Peyer's patch (tissue), 4 donors: ENCODE measurements at regions not wholly inside any gene's neighbourhood (a gene's known extent, or its start where the extent isn't known, plus 50 kb on each side); places are given as distances from the start of the nearest gene placed in this dataset.
"Not testable (repeated sequence)": the region's sequence is repeated elsewhere in the genome, so short reads cannot be mapped to it uniquely, and the experiment has no call there.

ENCODE experiments used
- DNase-seq, 3 donors: peaks; one replicate each; pipeline ENCODE4 v3.0.0-alpha.2; 2017 to 2019
- H3K27ac ChIP-seq, 4 donors: fragments of 200-600 bp; sonication (generic); one replicate each; pipeline ENCODE4 v1.5.1; 2016 to 2019
- H3K27me3 ChIP-seq, 2 donors: fragments of 200-600 bp; sonication (generic); one replicate each; pipeline ENCODE4 v1.5.1; 2019
- H3K36me3 ChIP-seq, 3 donors: fragments of 200-600 bp; sonication (generic); one replicate each; pipeline ENCODE4 v1.5.1; 2016 to 2019
- H3K4me1 ChIP-seq, 4 donors: fragments of 200-600 bp; sonication (generic); one replicate each; pipeline ENCODE4 v1.5.1; 2016 to 2019
- H3K4me3 ChIP-seq, 4 donors: fragments of 200-600 bp; sonication (generic); 1 replicate in 3 of 4; 2 replicates in 1 of 4; pipeline ENCODE4 v1.5.1; 2016 to 2019; ENCODE audit warnings: mild to moderate bottlenecking in 1 of 4
- H3K9me3 ChIP-seq, 4 donors: fragments of 200-600 bp; sonication (generic); one replicate each; pipeline ENCODE4 v1.5.1; 2016 to 2019; ENCODE audit warnings: mild to moderate bottlenecking in 1 of 4
- CTCF ChIP-seq, 6 experiments: fragments of 450-650 bp in 4 of 6; fragments of 200-600 bp in 2 of 6; sonication (generic) in 1 of 6; IDR thresholded peaks; one replicate each; pipeline ENCODE4 v1.5.1; 2017 to 2019; ENCODE audit warnings: antibody characterized with exemption in 6 of 6, mild to moderate bottlenecking in 3 of 6, moderate library complexity in 1 of 6
- POLR2A ChIP-seq, 2 donors: fragments of 450-650 bp; IDR thresholded peaks; one replicate each; pipeline ENCODE4 v1.5.1; 2017; ENCODE audit warnings: antibody characterized with exemption in 2 of 2, mild to moderate bottlenecking in 2 of 2, moderate library complexity in 2 of 2

GRCh38 chr17:63039899-63040602 lies 74.0 kb downstream of the TANC2 start:
- Histone ChIP-seq H3K4me3 (no peak overlapping the region), H3K36me3 (no peaks in the 10 kb centered on the region), H3K27me3 (no peaks in the 10 kb centered on the region), H3K4me1 (no peaks in the 10 kb centered on the region), H3K9me3 (no peaks in the 10 kb centered on the region), H3K27ac (no peak overlapping the region)
- no peak for DNase-seq
- TF ChIP-seq CTCF (IDR thresholded peaks at IDR 0.05) (no peak), POLR2A (IDR thresholded peaks at IDR 0.05) (no peak)

GRCh38 chr17:63040816-63041215 lies 74.8 kb downstream of the TANC2 start:
- TF ChIP-seq POLR2A (IDR thresholded peaks at IDR 0.05): no peak
- no peak for TF ChIP-seq CTCF (IDR thresholded peaks at IDR 0.05)
- no peak overlapping the region for H3K4me3 ChIP-seq
- H3K4me1 ChIP-seq: no peaks in the 10 kb centered on the region
- no peak overlapping the region for H3K27ac ChIP-seq
- H3K9me3 ChIP-seq: no peaks in the 10 kb centered on the region
- no peaks in the 10 kb centered on the region for H3K27me3 ChIP-seq
- DNase-seq: no peak
- H3K36me3 ChIP-seq: no peaks in the 10 kb centered on the region

GRCh38 chr17:63041251-63041650 lies 75.2 kb downstream of the TANC2 start:
- DNase-seq: no peak
- no peaks in the 10 kb centered on the region for H3K36me3 ChIP-seq
- no peak overlapping the region for H3K4me3 ChIP-seq
- no peaks in the 10 kb centered on the region for H3K27me3 ChIP-seq
- H3K9me3 ChIP-seq: no peaks in the 10 kb centered on the region
- TF ChIP-seq POLR2A (IDR thresholded peaks at IDR 0.05) (no peak), CTCF (IDR thresholded peaks at IDR 0.05) (no peak)
- H3K4me1 ChIP-seq: no peaks in the 10 kb centered on the region
- H3K27ac ChIP-seq: no peak overlapping the region

- H3K4me3 ChIP-seq: no peak overlapping the region
- no peaks in the 10 kb centered on the region for H3K4me1 ChIP-seq
- TF ChIP-seq POLR2A (IDR thresholded peaks at IDR 0.05) (no peak), CTCF (IDR thresholded peaks at IDR 0.05) (no peak)
- H3K9me3 ChIP-seq: no peaks in the 10 kb centered on the region
- H3K27ac ChIP-seq: no peak overlapping the region
- no peaks in the 10 kb centered on the region for H3K27me3 ChIP-seq
- DNase-seq: no peak
- no peaks in the 10 kb centered on the region for H3K36me3 ChIP-seq
Observed at GRCh38 chr17:63041722-63042121, 75.7 kb downstream of the TANC2 start.

GRCh38 chr17:63042256-63042812 lies 76.3 kb downstream of the TANC2 start:
- Histone ChIP-seq H3K4me3 (no peak overlapping the region), H3K36me3 (no peaks in the 10 kb centered on the region), H3K27me3 (no peaks in the 10 kb centered on the region), H3K9me3 (no peaks in the 10 kb centered on the region), H3K27ac (no peak overlapping the region), H3K4me1 (no peaks in the 10 kb centered on the region)
- TF ChIP-seq CTCF (IDR thresholded peaks at IDR 0.05) (no peak), POLR2A (IDR thresholded peaks at IDR 0.05) (no peak)
- no peak for DNase-seq

GRCh38 chr17:63057560-63057959 lies 91.5 kb downstream of the TANC2 start:
- not testable (repeated sequence) for H3K4me3 ChIP-seq, H3K9me3 ChIP-seq, H3K4me1 ChIP-seq, H3K27ac ChIP-seq, H3K36me3 ChIP-seq, DNase-seq, H3K27me3 ChIP-seq
